HG02798 (cell line): ENCODE measurements at regions not wholly inside any gene's neighbourhood (a gene's known extent, or its start where the extent isn't known, plus 50 kb on each side); places are given as distances from the start of the nearest gene placed in this dataset.

ENCODE experiments used
- ATAC-seq: cut with Tn5 transposase; IDR thresholded peaks from one replicate; pipeline ENCODE4 v1.9.1; 2021; ENCODE audit warnings: mild to moderate bottlenecking; ENCODE audit not compliant: unreplicated experiment, poor library complexity

DNA sequence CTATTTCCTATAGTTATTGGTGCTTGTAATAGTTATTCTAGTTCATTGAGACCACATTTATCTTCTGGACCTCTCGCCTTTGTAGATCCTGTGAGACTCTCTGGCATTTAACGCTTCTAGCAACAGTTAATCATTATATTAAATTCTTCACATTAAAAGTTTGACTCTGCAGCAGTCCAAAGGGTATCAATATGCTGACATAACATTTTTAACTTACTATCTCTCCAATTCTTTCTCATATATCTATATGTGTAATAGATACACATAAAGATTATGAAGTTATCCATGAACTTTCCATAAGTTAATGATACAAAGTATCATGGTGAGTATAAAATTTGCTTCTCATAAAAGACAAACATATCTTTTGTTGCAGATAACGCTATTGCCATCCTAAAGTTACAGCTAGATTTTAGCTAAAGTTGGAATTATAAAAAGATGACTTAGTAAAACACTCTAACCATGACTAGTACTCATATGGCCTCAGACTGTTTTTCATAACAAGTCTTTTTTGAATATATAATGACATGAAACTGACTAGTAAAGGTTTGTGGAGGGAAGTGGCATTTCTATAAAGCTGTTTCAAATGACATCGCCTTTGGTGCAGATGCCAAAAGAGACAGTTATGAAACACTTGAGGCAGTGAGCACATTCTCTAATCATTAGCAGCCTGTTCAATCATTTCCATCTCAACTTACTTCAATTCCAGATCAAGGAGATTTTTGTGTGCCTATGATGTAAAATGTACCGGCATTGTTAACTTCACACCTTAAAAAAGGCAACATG is 379.3 kb upstream of the CBLB start:
- ATAC-seq: peak; percentile 73

DNA sequence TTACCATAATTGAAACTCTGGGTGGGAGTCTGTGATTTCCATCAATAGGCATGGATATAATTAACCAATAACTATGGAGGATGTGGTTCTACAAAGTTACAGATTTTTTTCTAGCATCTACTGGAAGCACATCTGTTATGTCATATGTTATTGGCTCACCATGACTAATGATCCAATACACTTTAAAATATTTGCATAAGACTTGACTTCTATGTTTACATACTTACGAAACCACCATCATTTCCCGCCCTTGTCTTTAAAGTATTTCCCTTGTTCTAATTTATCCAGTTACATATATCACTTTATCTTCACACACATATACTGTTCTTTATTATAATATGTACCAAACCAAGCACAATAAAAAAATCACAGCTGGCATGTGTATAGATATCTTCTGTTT is 380.3 kb upstream of the CBLB start:
- ATAC-seq: no peak

DNA sequence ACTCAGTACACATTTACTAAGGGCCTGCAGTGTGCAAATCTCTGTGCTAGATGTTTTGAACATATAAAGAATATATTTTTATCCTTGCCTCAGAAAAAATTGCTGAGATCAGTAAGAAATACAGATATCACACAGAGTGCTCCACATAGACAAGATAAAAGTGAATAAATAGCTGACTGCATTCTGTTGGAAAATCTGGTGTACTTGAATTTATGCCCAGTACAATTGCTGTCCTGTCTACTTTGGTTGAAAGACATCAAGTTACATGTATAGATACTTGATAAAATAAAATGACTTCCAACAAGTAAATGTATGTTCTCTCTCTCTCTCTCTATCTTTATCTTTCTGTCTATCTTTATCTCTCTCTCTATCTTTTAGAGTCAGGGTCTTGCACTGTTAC is 381.2 kb upstream of the CBLB start:
- no peak for ATAC-seq

DNA sequence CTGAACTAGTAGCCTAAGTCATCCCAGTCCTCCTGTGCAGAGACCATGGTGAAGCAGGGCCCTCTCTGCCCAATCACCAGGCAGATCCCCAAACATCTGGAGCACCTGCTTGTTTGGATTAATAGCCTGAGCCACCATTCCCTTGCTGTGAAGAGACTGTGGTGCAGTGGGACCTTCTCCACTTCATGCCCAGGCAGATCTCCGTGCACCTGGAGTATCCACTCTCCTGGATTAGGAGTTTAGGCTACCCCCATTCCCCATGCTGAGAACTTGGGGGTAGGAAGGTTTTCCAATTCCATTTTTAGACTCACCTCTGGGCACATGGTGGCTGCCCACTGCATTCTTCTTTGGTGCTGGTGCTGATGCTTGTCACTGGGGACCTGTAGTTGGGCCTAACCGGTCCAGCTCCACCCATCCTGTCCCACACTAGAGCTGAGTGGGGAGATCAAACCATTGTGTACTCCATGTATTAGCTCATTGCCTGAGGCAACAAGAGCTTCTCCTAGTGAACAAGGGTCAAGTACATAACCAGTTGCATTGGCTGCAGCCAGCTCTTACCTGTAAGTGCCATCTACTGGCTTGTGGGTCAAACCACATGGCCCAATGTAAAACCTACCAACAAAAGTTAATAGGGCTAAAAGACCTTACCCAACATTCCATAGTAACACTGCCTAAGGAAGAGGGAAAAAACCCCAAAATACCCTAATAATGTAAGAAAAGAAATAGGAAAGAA is 382.5 kb upstream of the CBLB start:
- no peak for ATAC-seq

DNA sequence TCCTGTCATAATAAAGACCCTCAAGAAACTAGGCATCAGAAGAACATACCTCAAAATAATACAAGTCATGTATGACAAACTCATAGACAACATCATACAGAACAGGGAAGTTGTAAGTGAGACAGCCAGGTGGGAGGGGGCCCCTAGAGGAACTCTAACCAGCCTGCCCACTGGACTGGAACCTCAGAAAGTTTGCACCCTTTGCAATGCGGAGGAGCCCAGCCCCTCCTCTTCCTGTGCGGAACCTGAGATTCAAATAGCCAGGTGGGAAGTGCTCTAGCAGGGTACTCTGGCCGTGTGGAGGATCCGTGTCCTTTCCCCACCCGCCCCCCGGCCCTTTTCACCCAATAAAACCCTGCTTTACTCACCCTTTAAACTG is 387.0 kb upstream of the CBLB start:
- ATAC-seq: peak; percentile 91

DNA sequence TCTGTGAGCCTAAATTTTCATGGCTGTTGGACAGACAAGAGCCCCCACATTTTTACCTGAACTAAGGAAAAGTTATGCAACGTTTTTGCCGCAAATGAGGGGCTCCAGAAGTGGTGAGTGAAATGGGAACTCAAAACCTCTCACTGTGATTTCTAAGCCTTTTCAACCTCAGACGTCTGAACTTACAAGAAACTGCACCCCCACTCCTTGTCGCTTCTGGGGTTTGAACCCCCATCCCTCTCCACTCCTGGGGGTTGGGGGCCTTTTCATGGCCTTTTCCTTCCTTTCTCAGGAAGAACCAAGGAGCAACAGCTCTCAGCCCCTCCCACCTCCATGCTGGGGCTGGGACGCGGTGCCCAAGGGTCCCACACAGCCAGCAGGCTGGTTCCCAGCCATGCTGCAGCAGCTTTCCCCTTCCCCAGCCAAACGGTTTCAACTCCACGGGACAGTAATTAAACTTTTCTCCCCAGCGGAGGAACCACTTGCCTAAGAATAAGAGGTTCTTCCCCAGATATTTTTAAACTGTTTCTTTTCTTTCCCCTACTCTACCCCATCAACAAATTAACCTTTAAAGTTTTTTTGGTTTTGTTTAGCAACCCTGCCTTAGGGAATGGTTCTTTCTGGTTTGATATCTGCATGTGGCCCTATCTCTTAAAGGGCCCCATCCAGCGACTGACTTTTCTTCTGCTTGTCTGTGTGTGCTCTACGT is 387.6 kb upstream of the CBLB start:
- peak; percentile 44 for ATAC-seq

DNA sequence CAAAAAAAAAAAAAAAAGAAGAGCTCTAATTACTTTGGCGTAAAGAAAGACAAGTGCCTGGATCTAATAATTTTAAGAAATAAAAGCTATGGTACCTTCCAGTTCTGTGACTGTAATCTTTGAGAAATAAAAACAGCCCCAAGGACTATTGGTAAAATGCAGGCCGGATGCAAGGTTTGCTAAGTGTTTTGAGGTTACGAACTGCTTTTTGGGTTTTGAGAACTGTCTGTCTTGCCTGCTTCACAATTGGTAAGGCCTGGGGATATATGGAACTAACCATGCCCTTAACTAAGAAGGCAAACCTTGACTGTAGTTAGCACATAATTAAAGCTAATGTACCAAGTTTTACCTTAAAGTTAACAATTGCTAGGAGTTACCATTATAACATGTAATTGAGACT is 388.4 kb upstream of the CBLB start:
- no peak for ATAC-seq

DNA sequence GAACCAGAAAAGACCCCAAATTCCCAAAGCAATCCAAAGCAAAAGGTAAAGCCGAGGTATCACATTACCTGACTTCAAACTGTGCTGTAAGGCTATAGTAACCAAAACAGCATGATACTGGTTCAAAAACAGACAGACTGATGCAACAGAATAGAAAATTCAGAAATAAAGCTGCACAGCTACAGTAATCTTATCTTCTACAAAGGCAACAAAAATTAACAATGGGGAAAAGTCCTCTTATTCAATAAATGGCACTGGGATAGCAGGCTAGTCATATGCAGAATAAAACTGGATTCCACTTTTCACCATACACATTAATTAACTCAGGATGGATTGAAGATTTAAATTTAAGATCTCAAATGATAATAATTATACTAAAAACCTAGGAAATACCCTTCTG is 392.6 kb upstream of the CBLB start:
- ATAC-seq: no peak

DNA sequence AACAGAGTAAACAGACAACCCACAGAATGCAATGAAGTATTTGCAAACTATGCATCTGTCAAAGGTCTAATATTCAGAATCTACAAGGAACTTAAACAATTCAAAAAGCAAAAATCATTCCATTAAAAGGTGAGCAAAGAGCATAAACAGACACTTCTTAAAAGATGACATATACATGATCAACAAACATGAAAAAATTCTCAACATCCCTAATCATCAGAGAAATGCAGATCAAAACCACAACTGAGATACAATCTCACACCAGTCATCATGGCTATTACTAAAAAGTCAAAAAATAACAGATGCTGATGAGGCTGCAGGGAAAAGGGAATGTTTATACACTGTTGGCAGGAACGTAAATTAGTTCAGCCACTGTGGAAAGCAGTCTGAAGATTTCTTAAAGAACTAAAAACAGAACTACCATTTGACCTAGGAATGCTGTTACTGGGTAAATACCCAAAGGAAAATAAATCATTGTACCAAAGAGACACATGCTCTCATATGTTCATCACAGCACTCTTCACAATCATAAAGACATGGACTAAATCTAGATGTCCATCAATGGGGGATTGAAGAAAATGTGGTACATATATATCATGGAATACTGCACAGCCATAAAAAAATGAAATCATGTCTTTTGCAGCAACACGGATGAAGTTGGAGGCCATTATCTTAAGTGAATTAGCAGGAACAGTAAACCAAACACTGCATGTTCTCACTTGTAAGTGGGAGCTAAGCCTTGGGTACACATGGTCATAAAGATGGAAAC is 393.3 kb upstream of the CBLB start:
- ATAC-seq: no peak

DNA sequence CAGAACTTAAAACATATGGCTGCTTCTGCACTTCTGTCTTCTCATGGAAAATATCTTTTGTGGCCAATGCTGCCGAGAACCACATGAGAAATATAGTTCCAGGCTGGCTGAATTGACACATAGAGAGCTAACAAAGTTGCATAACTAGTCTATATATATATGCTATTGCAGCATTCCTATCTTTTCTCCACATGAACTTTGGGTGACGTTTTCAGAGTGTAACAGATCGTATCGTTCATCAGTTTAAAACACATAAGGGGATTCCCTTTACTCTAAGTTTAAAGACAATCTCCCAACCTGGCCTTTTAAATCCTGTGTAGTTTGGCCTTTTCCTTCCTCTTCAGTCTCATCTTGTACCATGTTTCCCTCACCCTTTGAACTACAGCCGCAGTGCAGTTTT is 394.2 kb upstream of the CBLB start:
- ATAC-seq: no peak

DNA sequence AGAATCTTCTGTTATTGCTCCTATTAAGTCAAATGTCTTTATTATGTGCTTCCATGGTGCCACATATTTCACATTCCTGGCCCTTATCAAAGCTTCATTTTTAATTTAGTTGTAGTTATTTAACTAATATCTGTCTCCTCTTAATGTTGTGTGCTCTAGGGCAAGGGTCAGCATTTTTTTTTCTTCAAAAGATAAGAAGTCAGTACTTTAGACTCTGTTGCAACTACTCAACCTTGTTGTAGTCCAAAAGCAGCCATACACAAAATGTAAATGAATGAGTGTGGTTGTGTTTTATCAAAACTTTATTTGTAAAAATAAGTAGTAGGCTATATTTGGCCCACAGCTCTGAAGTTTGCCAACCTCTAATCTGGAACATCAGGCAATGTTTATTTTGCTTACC is 394.7 kb upstream of the CBLB start:
- no peak for ATAC-seq

DNA sequence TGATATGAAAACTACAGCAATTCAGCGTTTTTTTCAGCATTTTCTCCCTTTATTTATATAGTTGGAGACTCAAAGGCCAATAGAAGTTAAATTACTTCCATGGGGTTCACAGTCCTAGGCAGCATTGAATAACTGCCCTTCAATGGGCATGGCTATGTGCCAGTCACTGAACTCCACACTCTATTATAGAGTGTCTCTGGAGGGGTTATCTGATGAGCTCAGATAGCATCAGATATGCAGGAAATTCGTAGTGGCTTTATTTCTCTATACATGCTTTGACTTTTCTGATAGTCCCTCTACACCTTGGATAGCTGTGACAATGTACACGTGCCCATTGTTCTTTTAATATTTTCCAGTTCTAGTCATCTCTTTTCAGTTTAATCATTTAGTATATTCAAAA is 396.9 kb upstream of the CBLB start:
- no peak for ATAC-seq

DNA sequence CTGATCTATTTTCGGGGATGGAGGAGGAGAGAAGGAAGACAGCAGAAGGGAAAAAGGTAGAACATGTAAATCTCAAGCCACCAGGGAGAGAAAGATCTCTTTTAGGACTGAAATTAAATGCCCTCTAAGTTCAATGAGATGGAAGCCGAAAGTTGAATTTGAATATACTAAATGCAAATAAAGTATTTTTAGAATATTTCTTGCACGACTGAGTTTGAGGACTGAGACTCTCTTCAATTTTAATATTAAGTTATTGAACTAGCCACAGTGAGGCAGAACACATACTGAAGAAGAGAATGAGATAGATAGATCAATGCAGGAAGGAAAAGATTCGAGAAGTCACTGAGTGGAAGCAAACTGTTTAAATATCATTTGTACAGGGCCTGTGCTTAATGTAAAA is 399.9 kb upstream of the CBLB start:
- no peak for ATAC-seq

DNA sequence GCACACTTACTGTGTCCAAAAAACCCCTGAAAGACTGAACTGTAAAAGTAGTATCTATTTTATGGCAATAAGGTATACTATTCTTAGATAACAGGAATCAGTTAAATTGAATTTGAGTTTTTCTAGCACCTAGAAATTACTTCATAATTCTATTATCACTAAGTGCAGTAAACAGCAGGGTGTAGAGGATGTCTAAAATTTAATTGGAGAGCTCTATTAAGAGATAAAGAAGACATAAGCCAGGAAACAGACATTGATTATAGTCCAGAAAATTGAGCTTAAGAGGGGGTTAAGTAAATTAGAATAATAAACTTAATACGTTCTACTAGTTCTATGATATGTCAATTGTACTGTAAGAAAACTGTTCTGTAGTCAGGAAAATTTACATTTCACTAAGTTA is 403.5 kb upstream of the CBLB start:
- ATAC-seq: no peak

DNA sequence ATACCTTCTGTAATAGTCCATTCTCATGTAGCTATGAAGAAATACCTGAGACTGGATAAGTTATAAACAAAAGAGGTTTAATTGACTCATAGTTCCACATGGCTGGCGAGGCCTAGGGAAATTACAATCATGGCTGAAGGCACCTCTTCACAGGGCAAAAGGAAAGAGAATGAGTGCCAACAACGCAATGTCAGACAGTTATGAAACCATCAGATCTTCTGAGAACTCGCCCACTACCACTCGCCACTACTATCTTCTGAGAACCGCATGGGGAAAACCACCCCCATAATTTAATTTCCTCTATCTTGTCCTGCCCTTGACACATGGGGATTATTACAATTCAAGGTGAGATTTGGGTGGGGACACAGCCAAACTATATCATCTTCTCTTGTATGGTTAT is 406.8 kb upstream of the CBLB start:
- ATAC-seq: no peak

DNA sequence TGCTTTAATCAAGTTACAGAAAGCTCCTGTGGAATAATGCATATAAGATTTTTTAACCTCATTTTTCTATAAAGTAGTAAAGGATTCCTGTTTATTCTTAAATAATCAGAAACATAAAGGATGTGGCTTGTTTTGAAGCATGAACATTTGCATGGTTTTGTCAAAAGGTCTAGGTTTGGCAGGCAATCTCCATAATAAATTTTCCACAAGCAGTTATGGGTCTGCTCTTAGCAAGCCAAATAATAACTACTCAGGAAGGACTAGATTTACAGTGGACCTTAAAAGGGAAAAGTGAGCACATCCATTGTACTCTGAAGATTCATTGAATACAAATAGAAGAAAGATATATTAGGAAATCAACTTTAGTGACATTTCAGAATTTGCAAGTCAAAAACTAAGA is 407.3 kb upstream of the CBLB start:
- ATAC-seq: no peak

DNA sequence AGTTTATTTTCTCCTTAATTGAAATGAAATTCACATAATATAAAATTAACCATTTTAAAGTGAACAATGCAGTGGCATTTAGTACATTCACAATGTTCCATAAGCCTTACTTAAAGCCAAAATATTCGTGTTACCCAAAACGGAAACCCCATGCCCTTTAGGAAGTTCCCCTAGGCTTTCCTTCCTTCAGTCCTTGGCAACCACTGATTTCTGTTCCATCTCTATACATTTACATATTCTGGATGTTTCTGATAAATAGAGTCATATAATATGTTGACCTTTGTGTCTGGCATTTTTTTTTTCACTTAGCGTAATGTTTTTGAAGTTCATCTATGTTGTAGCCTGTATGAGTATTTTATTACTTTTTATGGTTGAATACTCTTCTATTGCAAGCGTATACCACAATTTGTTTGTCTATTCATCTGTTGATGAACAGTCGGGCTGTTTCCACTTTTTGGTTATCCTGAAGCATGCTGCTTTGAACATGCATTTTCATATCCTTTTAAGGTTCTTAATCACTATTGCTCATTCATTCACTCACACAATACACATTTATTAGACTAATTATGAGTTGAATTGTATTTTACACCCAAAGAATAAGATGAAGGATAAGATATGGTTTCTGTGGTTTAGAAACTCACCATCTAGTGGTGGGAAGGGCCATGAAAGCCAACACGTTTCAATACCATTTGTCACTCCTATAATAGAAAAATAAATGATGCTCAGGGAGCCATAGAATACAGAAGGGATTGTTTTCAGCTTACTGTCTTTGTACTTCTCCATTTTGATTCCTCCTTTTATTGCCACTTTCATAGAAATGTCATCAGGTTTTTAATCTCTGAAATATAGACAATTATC is 408.2 kb upstream of the CBLB start:
- ATAC-seq: no peak

DNA sequence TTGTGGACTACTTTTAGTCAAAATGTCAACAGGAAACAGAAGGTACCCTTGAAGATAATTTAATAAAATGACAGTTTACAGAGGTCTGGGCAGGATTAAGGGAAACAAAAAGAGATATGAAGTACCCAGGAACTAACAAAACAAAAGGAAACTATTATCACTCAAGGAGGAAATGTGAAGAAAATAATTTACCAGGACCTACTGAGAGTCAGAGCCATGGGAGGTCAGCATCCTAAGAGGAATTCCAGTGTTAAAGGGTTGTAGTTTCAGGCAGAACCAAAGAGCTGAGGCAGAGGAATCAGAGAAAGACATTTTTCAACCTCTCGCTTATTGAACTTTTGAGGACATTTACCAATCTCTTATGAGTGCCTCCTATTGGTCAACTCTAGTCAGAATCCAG is 408.9 kb upstream of the CBLB start:
- ATAC-seq: no peak

DNA sequence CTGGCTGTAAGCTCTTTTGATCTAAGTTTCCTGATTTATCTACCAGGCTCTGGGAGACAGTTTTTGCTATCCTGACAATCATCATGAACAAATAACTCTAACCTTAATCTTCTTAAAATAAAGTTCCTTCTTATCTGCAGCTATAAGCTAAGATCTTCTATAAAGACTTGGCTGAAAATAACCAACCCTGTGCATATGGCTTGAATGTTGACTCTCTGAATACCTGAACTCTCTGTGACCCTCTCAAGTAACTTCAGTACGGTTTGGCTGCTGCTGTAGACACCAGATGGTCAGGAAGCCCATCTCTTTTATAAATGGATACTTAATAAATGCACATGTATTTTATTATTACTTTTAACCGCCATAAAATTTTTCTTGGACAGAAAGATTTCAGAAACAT is 412.4 kb upstream of the CBLB start:
- no peak for ATAC-seq

DNA sequence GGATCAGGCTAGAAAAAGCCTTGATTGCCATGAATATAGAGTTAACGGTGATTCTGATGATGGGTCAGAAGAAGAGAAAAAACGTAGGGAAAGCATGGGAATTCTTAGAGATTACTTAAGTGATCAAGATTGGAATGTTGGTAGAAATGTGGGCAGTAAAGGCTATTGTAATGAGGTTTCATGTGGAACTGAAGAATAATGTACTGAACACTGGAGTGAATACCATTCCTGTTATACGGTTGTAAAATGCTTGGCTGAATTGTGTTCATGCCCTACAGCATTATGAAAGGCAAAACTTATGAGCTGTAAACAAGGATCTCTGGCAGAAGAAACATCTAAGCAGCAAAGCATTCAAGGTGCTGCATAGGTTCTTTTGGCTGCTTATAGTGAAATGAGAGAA is 414.1 kb upstream of the CBLB start:
- ATAC-seq: no peak
